ENCODE measurements at regions not wholly inside any gene's neighbourhood (a gene's known extent, or its start where the extent isn't known, plus 50 kb on each side); places are given as distances from the start of the nearest gene placed in this dataset.

GRCh38 chr15:79373113-79373512 lies 59.0 kb upstream of the MINAR1 start:
- DNase-seq, result no peak

GRCh38 chr15:79373728-79374127 lies 58.4 kb upstream of the MINAR1 start:
- DNase-seq, result no peak

GRCh38 chr15:79376383-79376782 lies 55.8 kb upstream of the MINAR1 start:
- no peak for DNase-seq

- no peak for DNase-seq
These were observed 53.6 kb upstream of the MINAR1 start for GRCh38 chr15:79378394-79379109.

GRCh38 chr15:79380755-79381497 lies 51.2 kb upstream of the MINAR1 start:
- peak; percentile 84 for DNase-seq

- DNase-seq, result no peak
These were observed 50.5 kb upstream of the MINAR1 start for GRCh38 chr15:79381593-79381992.
